ENCODE measurements at regions not wholly inside any gene's neighbourhood (a gene's known extent, or its start where the extent isn't known, plus 50 kb on each side); places are given as distances from the start of the nearest gene placed in this dataset.

- TF ChIP-seq CTCF (IDR thresholded peaks at IDR 0.05; ENCODE audit: extremely low read depth in 1 of 2, insufficient read depth in 1 of 2, low read depth in 1 of 2, low read length in 2 of 2) (no peak), POLR2AphosphoS5 (IDR thresholded peaks at IDR 0.05; ENCODE audit: insufficient read depth, low read depth, low read length) (no peak), EZH2 (IDR thresholded peaks at IDR 0.05; ENCODE audit: borderline replicate concordance, low read depth, low read length, severe bottlenecking) (no peak), POLR2A (IDR thresholded peaks at IDR 0.05; ENCODE audit: low read depth, low read length) (no peak), JUN (IDR thresholded peaks at IDR 0.05; ENCODE audit: borderline replicate concordance, insufficient read depth, insufficient read length, low read depth) (no peak), MYC (IDR thresholded peaks at IDR 0.05; ENCODE audit: low read depth, low read length) (no peak), MAX (IDR thresholded peaks at IDR 0.05; ENCODE audit: insufficient read depth, insufficient read length) (no peak), GATA2 (IDR thresholded peaks at IDR 0.05; ENCODE audit: insufficient read depth, insufficient read length, low read depth, low read length) (no peak)
Observed at GRCh38 chr4:125428832-125429231, 114.1 kb downstream of the FAT4 start.
